ENCODE measurements at regions not wholly inside any gene's neighbourhood (a gene's known extent, or its start where the extent isn't known, plus 50 kb on each side); places are given as distances from the start of the nearest gene placed in this dataset.

GRCh38 chr2:120674246-120675170, 61.2 kb upstream of the GLI2 start (continued):
- TF ChIP-seq ZBTB26 (CRISPR knock-in tag; IDR thresholded peaks at IDR 0.05; ENCODE audit: borderline replicate concordance) (no peak), GRHL1 (CRISPR knock-in tag; conservative IDR thresholded peaks at IDR 0.05) (no peak), SNAPC5 (CRISPR knock-in tag; IDR thresholded peaks at IDR 0.05; ENCODE audit: borderline replicate concordance) (no peak), ZBTB25 (CRISPR knock-in tag; IDR thresholded peaks at IDR 0.05) (no peak), MED8 (CRISPR knock-in tag; IDR thresholded peaks at IDR 0.05; ENCODE audit: insufficient replicate concordance) (no peak), MAX (IDR thresholded peaks at IDR 0.05) (no peak), ZNF292 (CRISPR knock-in tag; IDR thresholded peaks at IDR 0.05; ENCODE audit: borderline replicate concordance, low read depth) (no peak), SOX6 (IDR thresholded peaks at IDR 0.05) (no peak), SOX6 (CRISPR knock-in tag; IDR thresholded peaks at IDR 0.05) (no peak), HNRNPUL1 (IDR thresholded peaks at IDR 0.05; ENCODE audit: low read depth, low read length) (no peak), TEAD3 (CRISPR knock-in tag; optimal IDR thresholded peaks at IDR 0.05; ENCODE audit: borderline replicate concordance) (no peak), ZSCAN30 (CRISPR knock-in tag; IDR thresholded peaks at IDR 0.05) (no peak)
